ENCODE measurements at regions not wholly inside any gene's neighbourhood (a gene's known extent, or its start where the extent isn't known, plus 50 kb on each side); places are given as distances from the start of the nearest gene placed in this dataset.

DNA sequence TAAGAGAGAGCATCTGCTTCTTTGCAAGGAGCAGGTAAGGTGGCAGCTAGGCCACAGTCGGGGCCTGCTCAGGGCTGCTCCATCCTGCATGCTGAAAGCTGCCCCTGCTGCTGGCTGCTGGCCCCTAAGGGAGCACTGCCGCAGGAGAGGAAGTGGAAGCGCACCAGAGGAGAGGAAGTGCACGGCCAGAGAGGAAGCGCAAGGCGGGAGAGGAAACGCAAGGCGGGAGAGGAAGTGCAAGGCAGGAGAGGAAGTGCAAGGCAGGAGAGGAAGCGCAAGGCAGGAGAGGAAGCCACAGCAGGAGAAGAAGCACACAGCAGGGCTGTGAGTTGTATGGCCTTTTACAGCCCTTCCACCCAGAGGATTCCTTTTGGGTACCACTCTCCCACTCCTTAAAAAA, 539.0 kb upstream of the TNP1 start:
- H3K36me3 Mint-ChIP-seq (ENCODE audit: low read depth): peaks cover 3% of the 10 kb centered on the region
- peaks cover 5% of the 10 kb centered on the region for H3K4me1 Mint-ChIP-seq (ENCODE audit: low read depth)
- H3K27ac Mint-ChIP-seq: no peak overlapping the region
- H3K27me3 Mint-ChIP-seq (ENCODE audit: low read depth): no peaks in the 10 kb centered on the region
- no peak overlapping the region for H3K4me3 Mint-ChIP-seq
- no peaks in the 10 kb centered on the region for H3K9me3 Mint-ChIP-seq

DNA sequence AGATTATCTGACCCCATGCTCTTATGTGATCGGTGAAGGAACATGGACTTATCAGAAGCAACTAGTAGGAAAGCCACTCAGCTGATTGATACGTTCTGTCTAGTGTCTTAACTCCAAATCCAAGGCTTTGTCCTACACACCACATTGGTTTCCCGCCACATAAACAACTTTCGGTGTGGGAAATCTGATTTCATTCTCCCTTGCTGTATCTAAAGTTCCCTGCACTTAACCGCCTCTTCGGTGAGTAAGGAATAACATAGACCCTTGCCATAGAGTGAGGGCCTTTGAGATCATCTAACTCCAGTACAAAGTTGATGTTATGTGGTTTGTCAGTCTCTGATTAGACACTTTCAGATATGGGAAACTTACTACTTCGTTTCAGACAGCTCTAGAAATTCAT, 538.2 kb upstream of the TNP1 start:
- H3K4me3 Mint-ChIP-seq: no peak overlapping the region
- no peaks in the 10 kb centered on the region for H3K9me3 Mint-ChIP-seq
- no peak overlapping the region for H3K27ac Mint-ChIP-seq
- H3K27me3 Mint-ChIP-seq (ENCODE audit: low read depth): no peaks in the 10 kb centered on the region
- peaks cover 5% of the 10 kb centered on the region for H3K4me1 Mint-ChIP-seq (ENCODE audit: low read depth)
- peaks cover 3% of the 10 kb centered on the region for H3K36me3 Mint-ChIP-seq (ENCODE audit: low read depth)

DNA sequence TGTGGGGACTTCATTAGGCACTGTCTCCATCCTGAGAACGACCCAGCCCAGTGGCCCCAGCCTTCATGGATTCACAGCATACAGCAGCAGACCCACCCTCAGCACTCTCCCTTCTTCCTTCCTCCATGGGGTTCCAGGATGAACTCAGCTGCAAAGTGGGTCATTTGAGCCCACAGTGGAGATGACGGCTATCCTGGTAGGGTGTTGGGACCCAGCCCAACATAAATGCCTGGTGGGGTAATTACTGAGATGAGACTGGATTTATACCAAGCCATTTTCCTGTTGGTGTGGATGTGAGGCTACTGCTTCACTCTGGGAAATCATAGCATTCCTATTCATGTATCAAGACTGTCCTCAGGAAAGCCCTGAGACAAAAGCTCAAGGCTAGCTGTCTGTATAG, 536.7 kb upstream of the TNP1 start:
- Mint-ChIP-seq H3K4me1 (ENCODE audit: low read depth) (peaks cover 5% of the 10 kb centered on the region), H3K4me3 (no peak overlapping the region), H3K27me3 (ENCODE audit: low read depth) (no peaks in the 10 kb centered on the region), H3K36me3 (ENCODE audit: low read depth) (peaks cover 3% of the 10 kb centered on the region), H3K9me3 (peaks cover 8% of the 10 kb centered on the region), H3K27ac (no peak overlapping the region)

DNA sequence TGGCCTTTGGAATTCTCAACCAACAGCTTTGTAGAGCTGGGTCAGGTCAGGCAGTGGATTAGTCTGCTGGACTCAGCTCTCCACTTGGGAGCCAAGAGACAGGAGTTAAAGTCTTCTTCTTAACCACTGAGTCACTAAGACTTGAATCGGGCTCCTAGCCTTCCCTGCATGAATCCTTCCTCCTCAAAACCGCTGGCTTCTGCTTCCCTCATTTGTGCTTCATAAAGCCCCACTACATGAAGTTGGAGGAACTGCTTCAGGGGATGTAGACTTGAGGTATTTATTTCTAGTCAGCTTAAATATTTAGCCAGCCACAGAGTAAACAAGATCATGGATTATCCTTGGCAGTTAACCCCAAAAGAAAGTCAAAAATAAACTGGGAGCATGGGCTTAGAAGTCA, 536.3 kb upstream of the TNP1 start:
- peaks cover 13% of the 10 kb centered on the region for H3K9me3 Mint-ChIP-seq
- peaks cover under 1% of the 10 kb centered on the region for H3K36me3 Mint-ChIP-seq (ENCODE audit: low read depth)
- H3K27me3 Mint-ChIP-seq (ENCODE audit: low read depth): no peaks in the 10 kb centered on the region
- no peak overlapping the region for H3K4me3 Mint-ChIP-seq
- H3K4me1 Mint-ChIP-seq (ENCODE audit: low read depth): peaks cover 5% of the 10 kb centered on the region
- no peak overlapping the region for H3K27ac Mint-ChIP-seq

DNA sequence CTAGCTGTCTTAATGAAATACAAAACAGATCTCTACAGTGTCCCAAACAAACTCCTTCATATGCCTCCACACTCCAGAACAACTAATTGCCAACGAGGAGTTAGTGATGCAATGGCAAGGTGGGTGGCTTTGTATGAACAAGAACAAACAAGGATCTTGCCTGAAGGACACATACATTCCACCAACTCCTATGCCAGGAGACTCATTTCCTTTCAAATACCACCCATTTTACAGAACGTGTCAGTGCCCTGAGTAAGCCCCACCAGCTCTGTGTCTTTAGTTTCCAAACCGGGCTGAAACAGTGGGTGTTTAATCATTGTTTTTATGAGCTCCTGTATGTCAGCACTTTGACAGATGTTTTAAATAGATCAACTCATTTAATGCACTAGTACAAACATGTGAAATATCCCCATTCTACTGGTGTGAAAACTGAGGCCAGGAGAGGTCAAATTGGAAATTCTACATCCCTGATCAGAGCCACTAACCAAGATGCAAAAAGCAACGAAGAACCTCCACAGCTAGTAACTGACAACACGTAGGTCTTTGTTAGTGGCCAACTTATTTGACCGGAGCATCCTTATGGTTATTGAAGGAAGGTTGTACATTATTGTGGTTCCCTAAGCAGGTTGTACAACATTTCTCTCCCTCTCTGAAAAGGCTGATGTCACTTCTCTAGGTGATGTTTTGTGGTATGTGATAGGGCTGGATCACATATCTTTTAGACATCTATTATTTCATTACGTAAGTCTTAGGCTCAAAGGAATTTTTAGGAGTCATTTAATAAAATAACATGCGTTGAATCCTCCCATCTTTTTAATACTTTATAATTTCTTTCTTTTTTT, 534.9 kb upstream of the TNP1 start:
- H3K4me3 Mint-ChIP-seq: no peak overlapping the region
- no peaks in the 10 kb centered on the region for H3K36me3 Mint-ChIP-seq (ENCODE audit: low read depth)
- peaks cover 5% of the 10 kb centered on the region for H3K4me1 Mint-ChIP-seq (ENCODE audit: low read depth)
- H3K27me3 Mint-ChIP-seq (ENCODE audit: low read depth): no peaks in the 10 kb centered on the region
- peaks cover 20% of the 10 kb centered on the region for H3K9me3 Mint-ChIP-seq
- no peak overlapping the region for H3K27ac Mint-ChIP-seq

DNA sequence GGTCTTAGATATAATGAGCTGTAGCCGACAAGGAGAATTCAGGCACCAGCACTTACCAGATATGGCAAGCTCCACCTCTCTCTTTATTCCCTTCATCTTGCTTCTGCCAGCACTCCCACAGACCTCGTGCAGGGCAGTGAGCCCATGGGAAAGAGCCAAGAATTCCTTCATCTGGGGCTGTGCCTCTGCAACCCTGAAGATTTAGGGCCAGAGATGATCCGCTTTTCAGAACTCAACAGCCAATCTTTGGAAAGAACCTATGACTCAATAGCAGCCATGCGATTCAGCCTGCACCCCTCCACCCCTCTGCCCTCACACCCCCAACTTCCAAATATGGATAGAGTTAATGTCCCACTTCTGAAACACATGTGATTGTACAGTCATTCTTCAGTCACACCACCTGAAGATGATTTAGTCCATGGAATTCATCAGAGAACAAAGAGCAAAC, 533.7 kb upstream of the TNP1 start:
- Mint-ChIP-seq H3K4me3 (no peak overlapping the region), H3K9me3 (peaks cover 20% of the 10 kb centered on the region), H3K27me3 (ENCODE audit: low read depth) (no peaks in the 10 kb centered on the region), H3K36me3 (ENCODE audit: low read depth) (no peaks in the 10 kb centered on the region), H3K27ac (no peak overlapping the region), H3K4me1 (ENCODE audit: low read depth) (peaks cover 2% of the 10 kb centered on the region)

DNA sequence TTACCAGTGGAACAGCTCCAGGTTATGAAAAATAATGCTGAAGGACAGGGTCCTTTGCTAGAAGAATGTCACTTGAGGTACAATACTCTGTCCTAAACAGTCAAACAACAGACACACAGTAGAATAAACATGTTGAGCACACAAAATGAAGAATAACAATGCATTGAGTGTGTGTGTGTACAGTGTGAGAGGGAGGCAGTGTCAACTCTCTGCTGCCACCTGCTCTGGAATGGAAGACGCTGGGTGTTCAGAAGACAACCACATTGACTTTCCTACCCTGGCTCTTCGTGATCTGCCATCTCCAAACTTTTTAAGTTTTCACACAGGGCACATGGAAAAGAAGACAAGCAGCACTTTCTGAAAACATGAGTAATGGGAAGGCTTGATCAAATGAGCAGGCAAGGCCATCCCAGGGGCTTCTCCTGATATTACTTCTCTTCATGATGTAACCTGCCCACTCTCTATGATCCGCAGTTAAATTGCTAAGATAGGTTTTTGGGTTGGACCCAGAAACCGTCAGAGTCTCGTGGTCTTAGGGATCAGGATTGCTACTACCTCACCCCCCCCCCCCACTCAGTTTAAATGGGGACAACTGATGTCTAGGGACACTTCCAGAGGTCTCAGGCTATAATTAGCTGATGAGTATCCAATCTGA, 533.2 kb upstream of the TNP1 start:
- H3K4me1 Mint-ChIP-seq (ENCODE audit: low read depth): no peaks in the 10 kb centered on the region
- H3K27me3 Mint-ChIP-seq (ENCODE audit: low read depth): no peaks in the 10 kb centered on the region

DNA sequence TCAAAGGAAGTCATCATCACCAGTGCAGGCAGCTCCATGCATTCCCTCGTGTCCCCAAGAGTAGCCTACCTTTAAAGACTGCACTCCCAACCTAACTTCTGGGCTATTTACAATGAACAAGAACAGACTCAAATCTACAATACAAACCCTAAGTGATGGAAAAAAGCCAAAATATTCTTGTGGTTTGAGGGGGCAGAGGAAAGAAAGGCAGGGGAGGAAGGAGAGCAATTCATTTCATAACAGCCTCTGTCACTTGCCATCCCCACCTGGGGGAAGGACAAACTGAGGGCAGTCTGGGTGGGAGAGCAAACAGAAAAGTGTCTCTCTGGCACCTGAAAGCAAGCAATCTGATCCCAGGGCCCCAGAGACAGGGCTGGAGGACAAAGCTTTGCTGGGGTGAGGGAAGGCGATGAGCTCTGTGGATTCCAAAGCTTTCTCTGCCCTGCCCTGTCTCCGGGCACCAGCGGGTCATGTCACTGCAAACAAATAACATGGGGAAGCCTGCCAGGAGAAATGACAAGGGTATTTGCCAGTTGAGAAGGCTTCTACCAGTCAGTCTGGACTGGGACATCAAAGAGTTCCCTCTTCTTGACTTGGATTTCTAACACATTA, 528.0 kb upstream of the TNP1 start:
- no peak overlapping the region for H3K27ac Mint-ChIP-seq
- peaks cover 20% of the 10 kb centered on the region for H3K9me3 Mint-ChIP-seq
- no peaks in the 10 kb centered on the region for H3K4me1 Mint-ChIP-seq (ENCODE audit: low read depth)
- H3K27me3 Mint-ChIP-seq (ENCODE audit: low read depth): no peaks in the 10 kb centered on the region
- H3K36me3 Mint-ChIP-seq (ENCODE audit: low read depth): no peaks in the 10 kb centered on the region
- H3K4me3 Mint-ChIP-seq: no peak overlapping the region

More for the DNA sequence above, 533.2 kb upstream of the TNP1 start:
- Mint-ChIP-seq H3K9me3 (peaks cover 20% of the 10 kb centered on the region), H3K27ac (no peak overlapping the region), H3K4me3 (no peak overlapping the region), H3K36me3 (ENCODE audit: low read depth) (no peaks in the 10 kb centered on the region)

DNA sequence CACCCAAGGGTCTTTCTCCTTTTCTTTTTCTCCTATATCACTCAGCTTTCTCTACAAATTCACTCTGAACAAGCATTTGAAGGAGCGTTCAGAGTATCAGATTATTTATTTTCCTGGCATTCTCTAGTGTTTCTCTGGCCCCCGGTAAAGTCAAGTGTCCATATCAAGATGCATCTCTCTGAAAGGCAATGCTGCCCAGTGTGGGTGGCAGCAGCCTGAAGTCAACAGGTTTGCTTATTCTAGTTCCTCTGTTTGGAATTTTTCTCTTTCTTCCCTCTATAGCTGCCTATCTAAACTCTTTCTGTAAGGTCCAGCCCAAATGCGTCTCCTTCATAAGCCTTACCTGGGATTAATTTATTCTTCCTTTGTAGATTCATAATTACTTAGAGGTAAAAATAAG, 526.2 kb upstream of the TNP1 start:
- no peak overlapping the region for H3K4me3 Mint-ChIP-seq
- no peaks in the 10 kb centered on the region for H3K36me3 Mint-ChIP-seq (ENCODE audit: low read depth)
- H3K27ac Mint-ChIP-seq: no peak overlapping the region
- no peaks in the 10 kb centered on the region for H3K4me1 Mint-ChIP-seq (ENCODE audit: low read depth)
- peaks cover 7% of the 10 kb centered on the region for H3K9me3 Mint-ChIP-seq
- H3K27me3 Mint-ChIP-seq (ENCODE audit: low read depth): no peaks in the 10 kb centered on the region

DNA sequence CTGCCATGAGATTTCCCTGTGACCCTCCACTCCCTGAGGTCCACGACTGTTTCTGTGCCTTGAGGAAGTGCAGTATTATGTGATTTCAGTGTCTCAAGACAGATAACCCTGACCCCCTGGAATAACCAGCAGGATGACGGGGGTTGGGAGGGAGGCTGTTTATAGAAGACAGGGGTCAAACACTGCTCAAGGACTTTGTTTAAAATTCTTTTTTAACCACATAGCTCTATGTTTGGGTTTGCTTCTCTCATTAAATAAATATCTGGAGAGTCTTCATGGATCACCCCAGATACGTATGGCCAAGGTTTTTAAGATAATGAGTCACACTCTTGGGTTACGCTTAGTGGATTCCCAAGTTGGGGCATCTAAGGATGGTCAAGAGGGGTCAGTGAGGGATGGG, 523.8 kb upstream of the TNP1 start:
- Mint-ChIP-seq H3K27ac (no peak overlapping the region), H3K36me3 (ENCODE audit: low read depth) (no peaks in the 10 kb centered on the region), H3K9me3 (no peaks in the 10 kb centered on the region), H3K4me3 (no peak overlapping the region), H3K27me3 (ENCODE audit: low read depth) (no peaks in the 10 kb centered on the region), H3K4me1 (ENCODE audit: low read depth) (no peaks in the 10 kb centered on the region)

DNA sequence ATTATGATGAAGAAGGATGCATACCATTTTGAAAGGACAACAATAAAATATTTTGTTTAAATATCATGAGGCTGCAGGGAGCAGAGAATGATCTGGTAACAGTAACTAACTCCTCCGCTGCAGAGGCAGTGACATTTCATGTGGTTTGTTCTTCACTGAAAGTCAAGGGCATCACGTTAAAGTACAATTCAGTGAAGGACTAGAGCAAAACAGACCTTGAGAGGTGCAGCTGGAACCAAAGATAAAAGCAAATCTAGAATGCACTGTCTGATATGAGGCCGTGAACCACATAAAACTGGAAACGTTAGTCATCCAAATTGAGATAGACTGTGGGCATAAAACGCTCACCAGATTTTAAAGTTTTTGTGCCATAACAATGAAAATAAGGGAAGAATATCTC, 522.9 kb upstream of the TNP1 start:
- H3K27me3 Mint-ChIP-seq (ENCODE audit: low read depth): no peaks in the 10 kb centered on the region
- no peaks in the 10 kb centered on the region for H3K4me1 Mint-ChIP-seq (ENCODE audit: low read depth)
- no peaks in the 10 kb centered on the region for H3K9me3 Mint-ChIP-seq
- H3K36me3 Mint-ChIP-seq (ENCODE audit: low read depth): no peaks in the 10 kb centered on the region
- H3K4me3 Mint-ChIP-seq: no peak overlapping the region
- H3K27ac Mint-ChIP-seq: no peak overlapping the region

DNA sequence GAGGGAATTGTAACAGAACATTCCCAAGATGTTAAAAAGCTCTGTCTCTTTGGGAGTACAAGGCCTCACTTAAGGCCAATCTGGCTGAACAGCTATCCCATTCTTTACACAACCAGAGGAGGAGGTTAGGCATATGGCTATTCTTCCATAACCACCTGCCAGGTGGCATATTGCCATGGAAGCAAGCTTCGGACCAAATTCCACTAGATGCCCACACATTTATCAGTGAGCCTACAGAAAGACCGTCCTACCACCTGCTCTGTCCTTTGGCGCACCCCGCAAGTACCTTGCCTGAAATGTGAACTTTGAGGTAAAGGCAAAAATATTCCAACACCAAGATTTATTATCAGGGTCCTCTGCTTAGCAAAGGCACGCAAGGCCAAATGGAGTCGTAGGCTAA, 519.9 kb upstream of the TNP1 start:
- no peak overlapping the region for H3K4me3 Mint-ChIP-seq
- no peaks in the 10 kb centered on the region for H3K9me3 Mint-ChIP-seq
- no peaks in the 10 kb centered on the region for H3K4me1 Mint-ChIP-seq (ENCODE audit: low read depth)
- H3K27me3 Mint-ChIP-seq (ENCODE audit: low read depth): no peaks in the 10 kb centered on the region
- no peak overlapping the region for H3K27ac Mint-ChIP-seq
- H3K36me3 Mint-ChIP-seq (ENCODE audit: low read depth): no peaks in the 10 kb centered on the region

DNA sequence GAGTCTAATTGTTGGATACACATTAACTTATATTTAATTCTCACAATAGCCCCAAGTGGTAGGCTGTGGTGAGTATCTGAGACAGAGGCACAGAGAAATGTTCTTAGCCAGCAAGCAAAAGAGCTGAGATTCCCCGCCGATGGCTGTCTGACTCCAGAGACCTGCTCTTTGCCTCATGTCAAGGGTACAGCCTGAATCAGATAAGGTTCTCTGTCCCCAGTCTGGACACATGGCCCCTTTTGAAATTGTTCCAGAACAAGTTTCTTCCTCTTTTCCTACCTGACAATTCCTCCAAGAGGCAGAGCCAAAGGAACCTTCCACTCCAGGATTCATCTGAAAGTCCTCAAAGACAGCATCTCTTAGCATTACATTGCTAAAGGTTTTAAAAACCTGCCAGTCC, 512.9 kb upstream of the TNP1 start:
- Mint-ChIP-seq H3K4me3 (no peak overlapping the region), H3K27me3 (ENCODE audit: low read depth) (no peaks in the 10 kb centered on the region), H3K9me3 (no peaks in the 10 kb centered on the region), H3K36me3 (ENCODE audit: low read depth) (no peaks in the 10 kb centered on the region), H3K27ac (no peak overlapping the region), H3K4me1 (ENCODE audit: low read depth) (no peaks in the 10 kb centered on the region)

DNA sequence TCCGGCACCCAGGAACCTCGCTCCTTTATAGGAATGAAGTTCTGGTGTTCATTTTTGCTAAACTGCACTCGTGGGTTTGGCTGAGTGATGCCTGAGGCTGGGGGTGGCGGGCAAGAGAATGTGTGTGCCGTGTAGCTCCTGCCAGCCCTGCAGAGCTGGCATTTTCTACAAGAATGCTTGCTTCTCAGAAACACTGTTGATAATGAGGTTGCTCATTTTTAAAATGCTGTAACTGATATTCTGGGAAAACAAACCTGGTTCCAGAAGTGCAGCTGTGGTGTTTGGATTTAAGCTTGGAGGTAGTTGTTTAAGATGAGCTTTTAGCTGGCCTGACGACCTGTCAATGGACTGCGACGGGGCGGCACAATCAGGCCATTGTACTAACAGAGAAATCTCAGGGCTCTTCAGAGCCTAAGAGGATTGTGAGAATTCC, 511.9 kb upstream of the TNP1 start:
- Mint-ChIP-seq H3K9me3 (no peaks in the 10 kb centered on the region), H3K27ac (no peak overlapping the region), H3K27me3 (ENCODE audit: low read depth) (no peaks in the 10 kb centered on the region), H3K36me3 (ENCODE audit: low read depth) (no peaks in the 10 kb centered on the region), H3K4me1 (ENCODE audit: low read depth) (no peaks in the 10 kb centered on the region), H3K4me3 (no peak overlapping the region)

DNA sequence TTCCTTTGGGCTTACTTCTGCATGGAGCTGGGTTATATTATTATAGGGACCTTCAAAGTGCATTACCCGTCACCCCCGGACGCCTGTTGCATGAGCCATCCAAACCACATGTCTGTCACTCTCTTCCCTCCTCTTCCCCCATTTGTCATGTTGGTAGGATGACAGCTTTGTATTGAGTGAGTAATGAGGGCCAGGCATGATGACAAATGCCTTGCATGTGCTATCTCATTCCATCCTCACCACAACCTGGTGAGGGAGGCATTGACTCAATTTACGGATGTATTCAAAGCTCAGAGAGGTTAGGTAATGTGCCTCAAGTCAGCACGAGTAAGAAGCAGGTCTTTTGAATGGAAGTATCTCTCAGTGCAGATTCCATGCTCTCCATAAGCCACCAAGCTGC, 510.5 kb upstream of the TNP1 start:
- Mint-ChIP-seq H3K4me3 (no peak overlapping the region), H3K27me3 (ENCODE audit: low read depth) (no peaks in the 10 kb centered on the region), H3K36me3 (ENCODE audit: low read depth) (no peaks in the 10 kb centered on the region), H3K4me1 (ENCODE audit: low read depth) (no peaks in the 10 kb centered on the region), H3K9me3 (no peaks in the 10 kb centered on the region), H3K27ac (no peak overlapping the region)

Measured in T-helper 1 cell treated with Interleukin-12 subunit alpha and Interleukin-12 subunit beta and Interleukin-4 antibody, amounts not matched to agents 30 μg/mL and 1 μg/mL, for 36 hours (primary cell).